NCI-H2029 treated with DMSO at 0.1 percent for 48 hours (cell line): ENCODE measurements at regions not wholly inside any gene's neighbourhood (a gene's known extent, or its start where the extent isn't known, plus 50 kb on each side); places are given as distances from the start of the nearest gene placed in this dataset.
"Not testable (repeated sequence)": the region's sequence is repeated elsewhere in the genome, so short reads cannot be mapped to it uniquely, and the experiment has no call there.

Experiments used
- DNase-seq: peaks from one replicate; lab custom pipeline; 2025; lab: John Stamatoyannopoulos, UW

GRCh38 chr5:71771191-71771590 is 52.1 kb downstream of the CARTPT start:
- no peak for DNase-seq

GRCh38 chr5:71778678-71779276 is 59.7 kb downstream of the CARTPT start:
- peak; percentile 8 for DNase-seq

- no peak for DNase-seq
Observed at GRCh38 chr5:71780597-71780996, 61.5 kb downstream of the CARTPT start.

- DNase-seq = no peak
Observed at GRCh38 chr5:71782393-71782770, 63.3 kb downstream of the CARTPT start.

- peak; percentile 65 for DNase-seq
Observed at GRCh38 chr5:71782771-71783770, 64.0 kb downstream of the CARTPT start.

- no peak for DNase-seq
Observed at GRCh38 chr5:71783891-71784290, 64.8 kb downstream of the CARTPT start.

GRCh38 chr5:71786337-71787055 is 67.4 kb downstream of the CARTPT start:
- no peak for DNase-seq

- no peak for DNase-seq
Observed at GRCh38 chr5:71788794-71789193, 69.7 kb downstream of the CARTPT start.

- no peak for DNase-seq
Observed at GRCh38 chr5:71789746-71790145, 70.7 kb downstream of the CARTPT start.

GRCh38 chr5:71790433-71790832 is 71.4 kb downstream of the CARTPT start:
- no peak for DNase-seq

- DNase-seq = not testable (repeated sequence)
Observed at GRCh38 chr5:71792041-71792440, 73.0 kb downstream of the CARTPT start.

- no peak for DNase-seq
Observed at GRCh38 chr5:71794061-71794695, 75.1 kb downstream of the CARTPT start.

GRCh38 chr5:71802673-71803072 is 83.6 kb downstream of the CARTPT start:
- DNase-seq = no peak

GRCh38 chr5:71806711-71807110 is 87.6 kb downstream of the CARTPT start:
- DNase-seq = no peak

GRCh38 chr5:71807909-71808308 is 88.8 kb downstream of the CARTPT start:
- DNase-seq = no peak

- no peak for DNase-seq
Observed at GRCh38 chr5:71809446-71809845, 90.4 kb downstream of the CARTPT start.

GRCh38 chr5:71810023-71810422 is 90.9 kb downstream of the CARTPT start:
- no peak for DNase-seq

GRCh38 chr5:71810471-71811195 is 91.6 kb downstream of the CARTPT start:
- no peak for DNase-seq

- no peak for DNase-seq
Observed at GRCh38 chr5:71811779-71812178, 92.7 kb downstream of the CARTPT start.

- DNase-seq = no peak
Observed at GRCh38 chr5:71816307-71816706, 97.2 kb downstream of the CARTPT start.

GRCh38 chr5:71817891-71818290 is 98.8 kb downstream of the CARTPT start:
- no peak for DNase-seq
